SK-N-SH treated with all-trans-retinoic acid at 6 μM for 48 hours (cell line): ENCODE measurements at regions not wholly inside any gene's neighbourhood (a gene's known extent, or its start where the extent isn't known, plus 50 kb on each side); places are given as distances from the start of the nearest gene placed in this dataset.

Experiments
- BACH2 ChIP-seq: fragments of 250-450 bp; sonication (Bioruptor Pico); IDR thresholded peaks from 2 replicates; pipeline ENCODE4 v1.9.0; 2021; ENCODE audit warnings: mild to moderate bottlenecking, borderline replicate concordance
- CREB5 ChIP-seq: fragments of 250-450 bp; sonication (Bioruptor Pico); IDR thresholded peaks from 2 replicates; pipeline ENCODE4 v1.5.1; 2020; ENCODE audit warnings: low read depth, mild to moderate bottlenecking, moderate library complexity
- GLIS3 ChIP-seq: fragments of 250-450 bp; sonication (Bioruptor Pico); IDR thresholded peaks from 2 replicates; pipeline ENCODE4 v1.5.0; 2020; ENCODE audit warnings: mild to moderate bottlenecking, moderate library complexity
- ISL1 ChIP-seq: fragments of 250-450 bp; sonication (Bioruptor Pico); IDR thresholded peaks from 2 replicates; pipeline ENCODE4 v2.1.2; 2022; ENCODE audit warnings: mild to moderate bottlenecking, moderate library complexity
- OSR1 ChIP-seq: fragments of 250-450 bp; sonication (Bioruptor Pico); IDR thresholded peaks from 2 replicates; pipeline ENCODE4 v1.8.0; 2022; ENCODE audit warnings: moderate library complexity, mild to moderate bottlenecking, inconsistent platforms
- PATZ1 ChIP-seq: fragments of 250-450 bp; sonication (Bioruptor Pico); IDR thresholded peaks from 2 replicates; pipeline ENCODE4 v1.8.0; 2020; ENCODE audit warnings: mild to moderate bottlenecking, moderate library complexity, borderline replicate concordance
- RARB ChIP-seq: fragments of 250-450 bp; sonication (Bioruptor Pico); IDR thresholded peaks from 2 replicates; pipeline ENCODE4 v1.8.0; 2021; ENCODE audit warnings: mild to moderate bottlenecking, moderate library complexity
- ZC3H10 ChIP-seq: fragments of 250-450 bp; sonication (Bioruptor Pico); IDR thresholded peaks from 2 replicates; pipeline ENCODE4 v1.5.1; 2021; ENCODE audit warnings: mild to moderate bottlenecking, moderate library complexity
- ZFP30 ChIP-seq: fragments of 450-650 bp; formaldehyde crosslinking; IDR thresholded peaks from 2 replicates; pipeline ENCODE4 v1.5.0; 2022; ENCODE audit warnings: mild to moderate bottlenecking, moderate library complexity
- ZNF565 ChIP-seq: fragments of 450-650 bp; formaldehyde crosslinking; conservative IDR thresholded peaks from 2 replicates; pipeline ENCODE4 v1.5.0; 2020; ENCODE audit warnings: low read depth, mild to moderate bottlenecking, moderate library complexity
- ZNF70 ChIP-seq: fragments of 450-650 bp; formaldehyde crosslinking; IDR thresholded peaks from 2 replicates; pipeline ENCODE4 v1.5.0; 2020; ENCODE audit warnings: mild to moderate bottlenecking, moderate library complexity
- ZNF8 ChIP-seq: fragments of 450-650 bp; formaldehyde crosslinking; IDR thresholded peaks from 2 replicates; pipeline ENCODE4 v1.5.0; 2020; ENCODE audit warnings: mild to moderate bottlenecking, moderate library complexity

DNA sequence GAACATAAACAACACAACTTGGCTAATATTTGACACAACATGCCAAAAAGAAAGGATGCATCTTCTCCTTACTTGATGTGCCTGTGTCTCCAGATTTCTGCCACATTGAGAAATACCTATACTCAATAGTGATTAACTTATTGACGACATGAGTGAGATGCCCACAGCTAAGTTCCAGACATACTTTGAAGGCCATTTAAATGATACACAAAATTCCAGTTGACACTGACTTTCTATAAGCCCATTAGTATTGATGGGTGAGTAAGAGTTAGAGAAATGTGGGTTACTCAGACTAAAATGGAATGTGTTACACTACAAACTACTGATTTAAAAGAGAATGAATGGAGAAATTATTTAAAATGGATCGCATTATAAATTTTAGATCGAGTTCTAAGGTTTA is 838.2 kb upstream of the MGAT4C start:
- TF ChIP-seq PATZ1 (no peak), ZNF565 (CRISPR knock-in tag) (no peak), ZNF8 (CRISPR knock-in tag) (no peak), CREB5 (CRISPR knock-in tag) (no peak), ZC3H10 (CRISPR knock-in tag) (no peak), OSR1 (CRISPR knock-in tag) (no peak), RARB (CRISPR knock-in tag) (no peak), ISL1 (CRISPR knock-in tag) (no peak), ZFP30 (CRISPR knock-in tag) (no peak), ZNF70 (no peak), BACH2 (CRISPR knock-in tag) (no peak), GLIS3 (no peak)
